Loucy (cell line): ENCODE measurements at regions not wholly inside any gene's neighbourhood (a gene's known extent, or its start where the extent isn't known, plus 50 kb on each side); places are given as distances from the start of the nearest gene placed in this dataset.

Source experiments
- CTCF ChIP-seq: fragments of 200-600 bp; sonication (generic); conservative IDR thresholded peaks from 2 replicates; pipeline ENCODE4 v1.5.1; 2014; ENCODE audit warnings: mild to moderate bottlenecking, antibody characterized with exemption, low read length
- EZH2phosphoT487 ChIP-seq: fragments of 200-600 bp; IDR thresholded peaks from 2 replicates; pipeline ENCODE4 v1.6.1; 2018; ENCODE audit warnings: antibody characterized with exemption, mild to moderate bottlenecking, moderate library complexity, borderline replicate concordance

GRCh38 chr7:51973071-51973470 is 656.5 kb upstream of the COBL start:
- TF ChIP-seq CTCF (no peak), EZH2phosphoT487 (no peak)
